K562 (cell line): ENCODE measurements at regions not wholly inside any gene's neighbourhood (a gene's known extent, or its start where the extent isn't known, plus 50 kb on each side); places are given as distances from the start of the nearest gene placed in this dataset.

Source experiments
- CTCF ChIP-seq, 3 experiments: IDR thresholded peaks in 2 of 3; conservative IDR thresholded peaks in 1 of 3; 2 replicates each; pipeline ENCODE4 v1.5.1; 2011 to 2012; ENCODE audit warnings: low read length in 3 of 3, mild to moderate bottlenecking in 3 of 3, control low read depth in 2 of 3, improper control_type of control experiment in 1 of 3, inconsistent platforms in 1 of 3, low read depth in 1 of 3, mixed read lengths in 1 of 3, moderate library complexity in 1 of 3; ENCODE audit not compliant: insufficient read depth in 2 of 3
- EZH2 ChIP-seq: IDR thresholded peaks from 2 replicates; pipeline ENCODE4 v1.6.1; 2012; ENCODE audit warnings: low read depth, mild to moderate bottlenecking, inconsistent platforms, low read length, borderline replicate concordance
- HOMEZ ChIP-seq: fragments of 250-450 bp; sonication (Bioruptor Pico); IDR thresholded peaks from 2 replicates; pipeline ENCODE4 v1.4.0; 2020; ENCODE audit warnings: mild to moderate bottlenecking, moderate library complexity
- SIN3A ChIP-seq, 2 experiments: fragments of 150-350 bp in 1 of 2; IDR thresholded peaks; 2 replicates each; pipeline ENCODE4 v1.6.1; 2011 to 2016; ENCODE audit warnings: borderline replicate concordance in 2 of 2, low read depth in 2 of 2, low read length in 2 of 2, mild to moderate bottlenecking in 2 of 2, moderate library complexity in 2 of 2; ENCODE audit not compliant: control insufficient read depth in 1 of 2
- SMARCA4 ChIP-seq: fragments of 450-650 bp; IDR thresholded peaks from 2 replicates; pipeline ENCODE4 v1.6.1; 2016
- ZBTB43 ChIP-seq: sonication (generic); formaldehyde crosslinking; IDR thresholded peaks from 2 replicates; pipeline ENCODE4 v1.8.0; 2023; ENCODE audit warnings: mild to moderate bottlenecking, missing genetic modification reagents

- no peak for TF ChIP-seq EZH2
- no peak for TF ChIP-seq HOMEZ (CRISPR knock-in tag)
- no peak for TF ChIP-seq ZBTB43
- no peak for TF ChIP-seq SIN3A (IDR thresholded peaks at IDR 0.05; ENCODE audit: borderline replicate concordance in 2 of 2, control insufficient read depth in 1 of 2, low read depth in 2 of 2, low read length in 2 of 2)
- no peak for TF ChIP-seq CTCF (IDR thresholded peaks at IDR 0.05 in 2 of 3, conservative IDR thresholded peaks at IDR 0.05 in 1 of 3; ENCODE audit: insufficient read depth in 2 of 3, low read depth in 1 of 3, low read length in 3 of 3)
- TF ChIP-seq SMARCA4 = no peak
Observed at GRCh38 chr21:41573902-41574690, 66.1 kb upstream of the TMPRSS2 start.
